Cardiac fibroblast (primary cell): ENCODE measurements at regions not wholly inside any gene's neighbourhood (a gene's known extent, or its start where the extent isn't known, plus 50 kb on each side); places are given as distances from the start of the nearest gene placed in this dataset.

Experiments
- DNase-seq, 2 donors: peaks; one replicate each; pipeline versions ENCODE4 v3.0.0 to v3.0.0-alpha.2; 2010; ENCODE audit warnings: low read depth in 2 of 2
- H3K4me3 ChIP-seq, 2 donors: replicated peaks in 1 of 2; 1 replicate in 1 of 2; 2 replicates in 1 of 2; pipeline ENCODE4 v1.5.1; 2011; ENCODE audit warnings: low read depth in 2 of 2, low read length in 2 of 2, mild to moderate bottlenecking in 2 of 2, moderate library complexity in 1 of 2
- TF ChIP-seq, protein P1 (sequence below): IDR thresholded peaks from one replicate; pipeline ENCODE4 v1.5.1; 2011; ENCODE audit warnings: low read depth, mild to moderate bottlenecking, low read length, inconsistent platforms

DNA sequence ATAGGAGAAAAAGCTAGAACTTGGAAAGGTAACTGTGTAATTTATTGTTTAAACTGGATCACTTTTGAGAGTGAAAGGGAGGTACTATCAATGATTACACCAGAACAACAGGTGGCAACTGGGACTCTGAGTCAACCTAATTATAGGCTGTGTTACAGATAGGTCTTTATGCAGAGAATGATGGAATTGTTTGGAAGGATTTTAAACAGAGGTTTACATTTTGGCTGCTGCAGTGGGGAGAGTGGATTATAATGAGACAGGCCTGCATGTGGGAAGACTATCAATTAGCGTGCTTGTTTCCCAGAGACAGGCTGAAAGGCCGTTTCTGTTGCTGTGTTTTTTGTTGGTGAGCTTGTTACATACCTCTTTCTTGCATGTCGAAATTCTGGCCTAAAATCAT, 432.9 kb downstream of the PLA2G4A start:
- TF ChIP-seq, protein P1, sequence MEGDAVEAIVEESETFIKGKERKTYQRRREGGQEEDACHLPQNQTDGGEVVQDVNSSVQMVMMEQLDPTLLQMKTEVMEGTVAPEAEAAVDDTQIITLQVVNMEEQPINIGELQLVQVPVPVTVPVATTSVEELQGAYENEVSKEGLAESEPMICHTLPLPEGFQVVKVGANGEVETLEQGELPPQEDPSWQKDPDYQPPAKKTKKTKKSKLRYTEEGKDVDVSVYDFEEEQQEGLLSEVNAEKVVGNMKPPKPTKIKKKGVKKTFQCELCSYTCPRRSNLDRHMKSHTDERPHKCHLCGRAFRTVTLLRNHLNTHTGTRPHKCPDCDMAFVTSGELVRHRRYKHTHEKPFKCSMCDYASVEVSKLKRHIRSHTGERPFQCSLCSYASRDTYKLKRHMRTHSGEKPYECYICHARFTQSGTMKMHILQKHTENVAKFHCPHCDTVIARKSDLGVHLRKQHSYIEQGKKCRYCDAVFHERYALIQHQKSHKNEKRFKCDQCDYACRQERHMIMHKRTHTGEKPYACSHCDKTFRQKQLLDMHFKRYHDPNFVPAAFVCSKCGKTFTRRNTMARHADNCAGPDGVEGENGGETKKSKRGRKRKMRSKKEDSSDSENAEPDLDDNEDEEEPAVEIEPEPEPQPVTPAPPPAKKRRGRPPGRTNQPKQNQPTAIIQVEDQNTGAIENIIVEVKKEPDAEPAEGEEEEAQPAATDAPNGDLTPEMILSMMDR: no peak
- no peak for DNase-seq
- H3K4me3 ChIP-seq: no peak overlapping the region

GRCh38 chr1:187262731-187263130, 434.0 kb downstream of the PLA2G4A start:
- DNase-seq: no peak
- TF ChIP-seq, protein P1: no peak
- H3K4me3 ChIP-seq: no peak overlapping the region

- TF ChIP-seq, protein P1: peak; percentile 32
- DNase-seq: peak; percentile 43 to 61
- no peak overlapping the region for H3K4me3 ChIP-seq
These were observed 436.4 kb downstream of the PLA2G4A start for GRCh38 chr1:187264995-187265602.

DNA sequence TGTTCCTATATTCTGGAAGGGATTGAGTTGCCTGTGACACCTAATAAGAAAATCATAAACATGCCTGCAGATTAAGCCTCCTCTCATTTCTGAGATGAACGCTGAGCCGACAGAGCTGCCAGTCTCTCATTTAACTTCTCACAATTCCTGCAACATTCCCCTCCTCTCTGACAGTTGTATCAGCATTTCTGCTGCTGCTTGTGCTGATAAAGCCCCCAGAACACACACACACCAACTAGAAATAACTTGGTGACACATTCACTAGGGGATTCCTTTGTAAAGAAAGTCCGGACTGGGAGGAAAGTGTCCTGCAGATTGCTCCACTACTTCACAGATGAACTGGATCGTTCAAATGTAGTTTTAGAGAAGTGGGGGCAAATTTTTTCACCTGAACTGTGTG, 437.3 kb downstream of the PLA2G4A start:
- no peak for DNase-seq
- TF ChIP-seq, protein P1: no peak
- no peak overlapping the region for H3K4me3 ChIP-seq

- H3K4me3 ChIP-seq: no peak overlapping the region
- TF ChIP-seq, protein P1: no peak
- no peak for DNase-seq
These were observed 439.1 kb downstream of the PLA2G4A start for GRCh38 chr1:187267827-187268226.

DNA sequence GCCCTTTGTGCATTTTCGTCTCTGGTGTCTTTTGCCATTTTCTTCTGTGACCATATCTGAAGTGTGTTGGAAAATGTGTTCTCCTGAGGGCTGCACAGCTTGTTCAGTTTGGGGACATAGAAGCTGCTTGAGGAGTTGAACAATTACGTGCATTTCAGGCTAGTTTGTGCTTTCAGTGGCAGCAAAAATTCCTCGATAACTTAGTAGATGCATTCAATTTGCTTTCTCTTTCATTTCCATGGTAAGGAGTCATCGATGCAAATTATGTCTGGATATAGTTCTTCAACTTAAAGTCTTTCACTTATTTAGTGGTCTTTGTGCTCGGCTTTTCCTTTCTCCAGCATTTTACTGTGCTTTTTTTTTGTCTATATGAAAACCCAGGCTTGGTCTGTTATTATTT, 441.5 kb downstream of the PLA2G4A start:
- H3K4me3 ChIP-seq: no peak overlapping the region
- DNase-seq: no peak
- TF ChIP-seq, protein P1: no peak

DNA sequence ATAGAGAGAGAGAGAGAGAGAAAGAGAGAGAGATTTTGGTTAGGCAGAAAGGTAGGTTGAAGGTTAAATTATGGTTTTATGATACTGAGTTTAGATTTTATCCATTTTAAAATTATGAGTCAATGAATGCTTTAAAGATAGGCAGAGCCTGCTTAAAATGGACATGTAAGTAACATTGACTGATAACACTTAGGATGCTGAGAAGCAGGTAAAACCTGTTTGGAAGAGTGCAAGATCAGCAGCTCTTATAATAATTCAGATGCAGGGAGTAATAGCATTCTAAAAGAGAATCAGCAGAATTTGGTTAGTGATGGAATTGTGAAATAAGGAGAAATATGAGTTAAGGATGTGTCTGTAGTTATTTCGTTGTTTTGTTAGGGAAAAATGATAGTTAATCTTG, 446.6 kb downstream of the PLA2G4A start:
- no peak overlapping the region for H3K4me3 ChIP-seq
- no peak for DNase-seq
- TF ChIP-seq, protein P1: no peak
